IMR-90 (cell line): ENCODE measurements at regions not wholly inside any gene's neighbourhood (a gene's known extent, or its start where the extent isn't known, plus 50 kb on each side); places are given as distances from the start of the nearest gene placed in this dataset.

Experiments
- ATAC-seq: fragments of 200-7000 bp; cut with Tn5 transposase; 2 replicates; pipeline ENCODE4 v1.9.1; 2020; ENCODE audit warnings: low read depth, mild to moderate bottlenecking, moderate library complexity
- BruUV-seq: library from RNA; stranded (reverse); fragments of 400-500 nt; replicated peaks from 2 replicates; lab custom pipeline; 2021; lab: Mats Ljungman, UMichigan
- CTCF ChIA-PET: fragments of 300-600 bp; formaldehyde crosslinking; extraction: SDS; loops from one replicate; lab custom pipeline; 2021; ENCODE audit warnings: antibody characterized with exemption; lab: Yijun Ruan, JAX
- POLR2A ChIA-PET: fragments of 300-600 bp; sonication (Branson Sonifier 250); formaldehyde crosslinking; loops from one replicate; lab custom pipeline; 2022; ENCODE audit warnings: antibody characterized with exemption; ENCODE audit not compliant: unreplicated experiment; lab: Charles Lee
- DNase-seq: peaks from one replicate; pipeline ENCODE4 v3.0.0; 2013
- H2AFZ ChIP-seq: replicated peaks from 2 replicates; pipeline ENCODE3; 2013; ENCODE audit warnings: low read length, mild to moderate bottlenecking; ENCODE audit not compliant: poor library complexity
- H2AK5ac ChIP-seq: 2 replicates; pipeline ENCODE4 v1.6.1; 2013; ENCODE audit warnings: low read depth, low read length, inconsistent platforms
- H2AK9ac ChIP-seq: replicated peaks from 2 replicates; pipeline ENCODE3; 2013; ENCODE audit warnings: mild to moderate bottlenecking, low read depth, low read length, moderate library complexity; ENCODE audit not compliant: poor library complexity
- H2BK120ac ChIP-seq: 2 replicates; pipeline ENCODE4 v1.6.1; 2013; ENCODE audit warnings: low read depth, low read length, inconsistent platforms
- H2BK15ac ChIP-seq: 3 replicates; pipeline ENCODE4 v1.6.1; 2013; ENCODE audit warnings: low read depth, low read length, inconsistent platforms
- H2BK20ac ChIP-seq: 2 replicates; pipeline ENCODE4 v1.6.1; 2013; ENCODE audit warnings: low read depth, mild to moderate bottlenecking, inconsistent platforms, low read length, moderate library complexity
- H2BK5ac ChIP-seq: 2 replicates; pipeline ENCODE4 v1.6.1; 2013; ENCODE audit warnings: mild to moderate bottlenecking, low read depth, low read length, inconsistent platforms; ENCODE audit not compliant: poor library complexity, severe bottlenecking
- H3K14ac ChIP-seq: replicated peaks from 2 replicates; pipeline ENCODE4 v1.6.1; 2013; ENCODE audit warnings: low read depth, low read length, inconsistent platforms
- H3K18ac ChIP-seq: 2 replicates; pipeline ENCODE4 v1.6.1; 2013; ENCODE audit warnings: low read depth, low read length, control low read depth
- H3K23ac ChIP-seq: 2 replicates; pipeline ENCODE4 v1.6.1; 2013; ENCODE audit warnings: low read depth, low read length, inconsistent platforms
- H3K27ac ChIP-seq: 2 replicates; pipeline ENCODE4 v1.5.1; 2013; ENCODE audit warnings: mild to moderate bottlenecking, control low read depth, low read length; ENCODE audit not compliant: insufficient read depth
- H3K27me3 ChIP-seq: 2 replicates; pipeline ENCODE4 v1.6.1; 2013; ENCODE audit warnings: low read length; ENCODE audit not compliant: control insufficient read depth, insufficient read depth
- H3K36me3 ChIP-seq: 2 replicates; pipeline ENCODE4 v1.6.1; 2013; ENCODE audit warnings: low read length, mixed read lengths; ENCODE audit not compliant: control insufficient read depth, insufficient read depth
- H3K4ac ChIP-seq: 2 replicates; pipeline ENCODE4 v1.6.1; 2013; ENCODE audit warnings: low read depth, low read length, inconsistent platforms
- H3K4me1 ChIP-seq: 2 replicates; pipeline ENCODE4 v1.6.1; 2013; ENCODE audit warnings: low read length, mixed read lengths; ENCODE audit not compliant: control insufficient read depth, insufficient read depth
- H3K4me2 ChIP-seq: 2 replicates; pipeline ENCODE4 v1.6.1; 2013; ENCODE audit warnings: low read depth, mild to moderate bottlenecking, control low read depth, low read length, moderate library complexity
- H3K4me3 ChIP-seq: 2 replicates; pipeline ENCODE4 v1.5.1; 2013; ENCODE audit warnings: low read depth, mild to moderate bottlenecking, control low read depth, low read length, moderate library complexity; ENCODE audit not compliant: insufficient read depth
- H3K56ac ChIP-seq: 2 replicates; pipeline ENCODE4 v1.6.1; 2013; ENCODE audit warnings: low read length, inconsistent platforms; ENCODE audit not compliant: insufficient read depth; ENCODE audit errors: extremely low read depth
- H3K79me1 ChIP-seq, 2 experiments: 2 replicates each; pipeline ENCODE4 v1.6.1; 2013; ENCODE audit warnings: low read length in 2 of 2, inconsistent platforms in 1 of 2, low read depth in 1 of 2
- H3K9ac ChIP-seq: 2 replicates; pipeline ENCODE4 v1.6.1; 2013; ENCODE audit warnings: low read depth, low read length, control low read depth
- H3K9me1 ChIP-seq: 2 replicates; pipeline ENCODE4 v1.6.1; 2013; ENCODE audit warnings: low read length, inconsistent platforms; ENCODE audit not compliant: insufficient read depth
- H3K9me3 ChIP-seq: 2 replicates; pipeline ENCODE4 v1.6.1; 2013; ENCODE audit warnings: low read length; ENCODE audit not compliant: control insufficient read depth, insufficient read depth
- H4K20me1 ChIP-seq: 2 replicates; pipeline ENCODE4 v1.6.1; 2013; ENCODE audit warnings: low read length, inconsistent platforms; ENCODE audit not compliant: insufficient read depth
- H4K5ac ChIP-seq: 2 replicates; pipeline ENCODE4 v1.6.1; 2013; ENCODE audit warnings: mild to moderate bottlenecking, low read depth, low read length, control low read depth
- H4K8ac ChIP-seq, 2 experiments: 2 replicates each; pipeline ENCODE4 v1.6.1; 2013; ENCODE audit warnings: low read depth in 2 of 2, low read length in 2 of 2, control low read depth in 1 of 2, inconsistent platforms in 1 of 2
- H4K91ac ChIP-seq: 2 replicates; pipeline ENCODE4 v1.6.1; 2013; ENCODE audit warnings: low read depth, low read length, inconsistent platforms; ENCODE audit not compliant: insufficient read depth
- BHLHE40 ChIP-seq: fragments of 150-350 bp; IDR thresholded peaks from 2 replicates; pipeline ENCODE4 v1.6.1; 2016; ENCODE audit warnings: mild to moderate bottlenecking, low read depth, low read length
- CHD1 ChIP-seq: IDR thresholded peaks from 2 replicates; pipeline ENCODE4 v1.6.1; 2012; ENCODE audit warnings: low read depth, low read length, improper control_type of control experiment
- CTCF ChIP-seq: conservative IDR thresholded peaks from 2 replicates; pipeline ENCODE4 v1.5.1; 2012; ENCODE audit warnings: mild to moderate bottlenecking, low read depth, low read length, improper control_type of control experiment
- FOS ChIP-seq: fragments of 150-350 bp; IDR thresholded peaks from 2 replicates; pipeline ENCODE4 v1.6.1; 2016; ENCODE audit warnings: low read depth, low read length
- MAFK ChIP-seq: IDR thresholded peaks from 2 replicates; pipeline ENCODE4 v1.6.1; 2012; ENCODE audit warnings: low read depth, low read length, improper control_type of control experiment
- NFE2L2 ChIP-seq: fragments of 150-350 bp; IDR thresholded peaks from 2 replicates; pipeline ENCODE4 v1.6.1; 2016; ENCODE audit warnings: low read depth, mild to moderate bottlenecking, low read length
- POLR2A ChIP-seq: IDR thresholded peaks from 2 replicates; pipeline ENCODE4 v1.6.1; 2012; ENCODE audit warnings: mild to moderate bottlenecking, low read depth, low read length
- RAD21 ChIP-seq: IDR thresholded peaks from 2 replicates; pipeline ENCODE4 v1.6.1; 2012; ENCODE audit warnings: low read length, improper control_type of control experiment
- RCOR1 ChIP-seq: IDR thresholded peaks from 2 replicates; pipeline ENCODE4 v1.6.1; 2012; ENCODE audit warnings: mild to moderate bottlenecking, low read length, improper control_type of control experiment; ENCODE audit not compliant: insufficient replicate concordance
- RFX5 ChIP-seq: IDR thresholded peaks from 2 replicates; pipeline ENCODE4 v1.8.0; 2012; ENCODE audit warnings: low read depth, mild to moderate bottlenecking, low read length, moderate library complexity
- SMC3 ChIP-seq: fragments of 150-350 bp; IDR thresholded peaks from 2 replicates; pipeline ENCODE4 v1.6.1; 2016; ENCODE audit warnings: low read depth, mild to moderate bottlenecking, antibody characterized with exemption, low read length, moderate library complexity
- USF2 ChIP-seq: fragments of 150-350 bp; IDR thresholded peaks from 2 replicates; pipeline ENCODE4 v1.6.1; 2017; ENCODE audit warnings: mild to moderate bottlenecking, antibody characterized with exemption, low read length, low read depth
- WGBS, 2 experiments: methylation state at CpG; one replicate each; pipeline versions ENCODE4 v1.1.5 to v1.1.7; 2013; ENCODE audit warnings: missing lambda C conversion rate in 2 of 2; ENCODE audit not compliant: insufficient read length in 1 of 2; ENCODE audit errors: extremely low coverage in 2 of 2; 5-methylcytosine and 5-hydroxymethylcytosine counted together
- dilution Hi-C: fragments of 300-500 bp; cut with HindIII; formaldehyde crosslinking; loops from one replicate; pipeline ENCODE4 v1.14.3; 2018; ENCODE audit warnings: low sequenced_read_pairs; ENCODE audit not compliant: unreplicated experiment
- in situ Hi-C: fragments of 300-500 bp; cut with MboI; formaldehyde crosslinking; loops from 3 replicates; pipeline ENCODE4 v1.14.3; 2019; ENCODE audit warnings: low sequenced_read_pairs, inconsistent platforms, mixed read lengths
- intact Hi-C: fragments of 100-400 bp; cut with micrococcal nuclease; formaldehyde crosslinking; loops from 2 replicates; pipeline ENCODE4 v1.10.0; 2022

GRCh38 chr5:157963244-157963643 lies 104.3 kb upstream of the CLINT1 start:
- Histone ChIP-seq H4K91ac (no peak overlapping the region), H4K8ac (no peak overlapping the region), H2AK9ac (no peak overlapping the region), H2BK20ac (no peak overlapping the region), H2AK5ac (no peak overlapping the region), H2BK120ac (no peak overlapping the region), H3K9ac (no peak overlapping the region), H3K4ac (no peak overlapping the region), H3K4me1 (no peaks in the 10 kb centered on the region), H3K4me2 (no peak overlapping the region), H3K18ac (no peak overlapping the region), H3K79me1 (no peaks in the 10 kb centered on the region), H4K20me1 (no peaks in the 10 kb centered on the region), H2BK5ac (no peak overlapping the region), H3K56ac (no peak overlapping the region), H2AFZ (no peak overlapping the region), H3K14ac (no peak overlapping the region), H3K36me3 (no peaks in the 10 kb centered on the region), H3K9me1 (no peaks in the 10 kb centered on the region), H3K27ac (no peak overlapping the region), H3K4me3 (no peak overlapping the region), H3K27me3 (no peaks in the 10 kb centered on the region), H3K23ac (no peak overlapping the region), H2BK15ac (no peak overlapping the region), H4K5ac (no peak overlapping the region), H3K9me3 (no peaks in the 10 kb centered on the region)
- no CpG with 5 or more reads among the region's 2 CpGs for WGBS, 2 experiments
- dilution Hi-C loops: no loop called here
- DNase-seq (no peak), ATAC-seq (no peak)
- intact Hi-C loops: no loop called here
- in situ Hi-C loops: no loop called here
- CTCF ChIA-PET: no interaction called here
- POLR2A ChIA-PET: no interaction called here
- BruUV-seq: no TSS peak
- no peak for TF ChIP-seq RFX5
- TF ChIP-seq RAD21: no peak
- TF ChIP-seq CHD1: no peak
- no peak for TF ChIP-seq BHLHE40
- TF ChIP-seq FOS: no peak
- TF ChIP-seq RCOR1: no peak
- no peak for TF ChIP-seq SMC3
- no peak for TF ChIP-seq USF2
- TF ChIP-seq MAFK: no peak
- no peak for TF ChIP-seq NFE2L2
- TF ChIP-seq CTCF: no peak
- no peak for TF ChIP-seq POLR2A
